ENCODE measurements at regions not wholly inside any gene's neighbourhood (a gene's known extent, or its start where the extent isn't known, plus 50 kb on each side); places are given as distances from the start of the nearest gene placed in this dataset.

- no peak for DNase-seq
These were observed 211.3 kb downstream of the GPD2 start for GRCh38 chr2:156647377-156648010.

- DNase-seq: no peak
These were observed 212.3 kb downstream of the GPD2 start for GRCh38 chr2:156648522-156648921.

DNA sequence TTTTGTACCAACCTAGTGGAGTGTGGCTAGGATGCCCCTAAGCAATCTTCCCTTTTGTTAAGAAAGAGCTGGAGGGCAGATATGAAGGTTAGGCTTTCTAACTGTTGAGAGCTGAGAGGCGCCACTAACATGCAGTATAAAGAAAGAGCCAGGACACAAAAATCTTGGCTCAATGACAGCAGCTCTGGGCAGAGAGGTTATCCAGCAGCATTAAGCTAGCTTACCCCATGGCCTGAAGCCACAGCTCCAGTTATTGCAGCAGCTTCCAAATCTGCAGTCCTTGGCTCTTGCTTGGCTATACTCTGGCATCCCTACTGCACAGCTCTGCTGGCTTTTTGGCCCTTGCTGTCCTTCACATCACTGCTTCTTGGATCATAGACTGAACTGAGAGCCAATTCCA, 213.4 kb downstream of the GPD2 start:
- DNase-seq: no peak

DNA sequence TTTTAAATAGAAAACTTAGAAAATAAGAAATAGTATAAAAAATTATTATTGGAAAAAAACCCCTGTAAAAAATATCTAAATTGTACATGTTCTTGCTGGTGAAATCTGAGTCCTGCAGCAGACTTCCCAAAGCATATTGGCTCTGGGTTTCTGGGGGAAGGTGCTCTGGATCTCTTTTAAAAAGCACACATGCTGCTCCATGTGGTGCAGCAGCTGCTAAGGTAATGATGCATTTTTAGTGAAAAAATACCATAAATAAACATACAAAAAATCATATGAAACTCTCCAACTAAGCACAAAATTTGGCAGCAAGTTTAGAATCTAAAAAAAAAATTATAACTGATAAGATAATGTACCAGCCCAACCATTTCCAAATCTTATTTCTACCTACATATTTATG, 216.5 kb downstream of the GPD2 start:
- DNase-seq: no peak

DNA sequence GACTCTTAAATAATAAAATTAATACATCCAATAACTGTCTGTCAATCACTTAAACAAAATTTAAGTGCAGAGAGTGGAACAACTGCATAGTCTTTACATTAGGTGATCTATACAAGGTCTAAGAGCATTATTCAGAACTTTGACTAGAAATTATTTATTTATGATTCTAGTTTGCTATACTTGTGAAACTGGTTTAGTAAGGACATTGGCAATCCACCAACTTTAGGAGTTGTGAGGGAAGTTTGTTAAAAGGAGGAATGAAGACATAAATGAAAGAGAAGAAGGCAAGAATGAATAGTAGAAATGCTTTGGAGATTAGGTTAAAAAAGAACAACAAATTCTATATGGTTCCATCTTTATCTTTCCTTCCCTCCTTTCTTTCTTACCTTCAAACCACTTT, 217.5 kb downstream of the GPD2 start:
- DNase-seq: no peak

- no peak for DNase-seq
These were observed 221.6 kb downstream of the GPD2 start for GRCh38 chr2:156657809-156658208.

GRCh38 chr2:156659694-156660093, 223.5 kb downstream of the GPD2 start:
- DNase-seq: no peak

- no peak for DNase-seq
These were observed 227.7 kb downstream of the GPD2 start for GRCh38 chr2:156663757-156664409.

DNA sequence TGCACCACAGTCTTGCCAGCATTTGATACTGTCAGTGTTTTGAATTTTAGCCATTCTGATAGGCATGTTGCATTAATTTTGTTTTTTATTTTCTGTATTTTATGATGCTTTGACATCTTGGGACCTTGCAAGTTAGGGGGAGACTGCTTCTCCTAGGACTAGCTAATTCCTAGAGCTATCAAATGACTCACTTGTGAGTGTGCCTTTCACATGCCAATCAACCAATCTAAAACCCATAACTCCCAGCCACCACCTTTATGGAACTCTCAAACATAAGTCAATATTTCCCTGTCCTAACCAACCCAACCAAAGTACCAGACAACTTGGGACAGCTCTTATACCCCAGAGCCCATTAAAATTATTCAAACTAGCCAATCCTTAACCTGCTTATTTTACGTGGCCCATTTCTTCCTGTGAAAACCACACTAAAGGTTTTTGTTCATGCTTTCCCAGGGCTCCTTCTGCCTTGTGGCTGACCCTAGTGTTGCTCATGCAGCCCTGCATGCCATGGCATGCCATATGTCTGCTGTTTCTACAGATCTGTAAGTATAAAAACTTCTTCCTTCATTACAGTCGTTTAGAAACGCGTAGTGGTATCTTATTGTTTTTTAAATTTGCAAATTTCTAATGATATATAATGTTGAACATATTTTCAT, 230.1 kb downstream of the GPD2 start:
- no peak for DNase-seq

GRCh38 chr2:156670104-156670503, 233.9 kb downstream of the GPD2 start:
- DNase-seq: no peak

DNA sequence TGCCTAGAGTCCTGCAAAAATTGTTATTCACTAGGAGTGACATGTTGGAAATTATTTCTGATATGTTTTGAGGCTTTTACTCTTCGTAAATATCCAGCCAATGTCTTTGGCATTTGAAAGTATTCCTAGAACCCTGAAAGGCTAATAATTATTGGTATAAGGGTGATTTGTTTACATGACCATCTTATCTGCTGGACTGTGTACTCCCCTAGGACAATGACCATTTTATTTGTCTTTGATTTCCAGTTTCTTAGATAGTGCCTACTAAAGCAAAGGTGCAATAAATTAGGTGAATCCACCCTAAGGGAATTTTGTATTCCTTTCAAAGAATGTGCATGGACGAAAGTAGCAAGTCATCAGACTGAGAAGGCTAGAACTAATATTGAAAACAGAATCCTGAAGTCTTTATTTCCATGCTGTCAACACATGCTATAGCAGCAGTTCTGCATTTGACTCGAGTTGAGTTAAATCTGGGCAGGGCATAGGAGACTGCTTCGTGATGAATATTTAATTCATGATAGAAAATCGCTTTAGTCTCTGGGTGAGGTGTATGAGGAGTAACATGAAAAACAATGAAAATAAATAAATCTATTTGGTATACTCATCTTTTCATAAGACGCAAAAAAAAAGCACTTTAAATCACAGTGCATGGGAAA, 235.7 kb downstream of the GPD2 start:
- DNase-seq: no peak

- DNase-seq: no peak
These were observed 236.6 kb downstream of the GPD2 start for GRCh38 chr2:156672556-156673332.

GRCh38 chr2:156673333-156673615, 237.1 kb downstream of the GPD2 start:
- no peak for DNase-seq

DNA sequence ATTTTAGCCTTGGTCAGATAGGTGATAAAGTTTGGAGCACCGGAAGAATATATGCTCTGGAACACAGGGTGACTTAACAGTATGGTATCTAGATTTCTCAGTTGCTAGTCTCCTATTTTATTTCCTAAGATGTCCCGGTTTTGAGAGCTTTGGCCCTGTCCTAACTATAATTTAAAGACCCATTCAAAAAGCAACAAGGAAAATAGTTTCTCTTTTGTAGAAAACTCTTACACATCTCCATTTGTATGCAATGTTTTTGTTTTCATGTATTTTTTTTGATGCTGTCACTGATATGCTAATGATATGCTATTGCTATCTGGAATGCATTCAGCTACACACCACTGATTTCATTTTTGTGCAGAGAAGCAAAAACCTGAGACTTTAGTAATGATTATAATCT, 237.8 kb downstream of the GPD2 start:
- DNase-seq: no peak

- no peak for DNase-seq
These were observed 239.7 kb downstream of the GPD2 start for GRCh38 chr2:156675896-156676295.

- no peak for DNase-seq
These were observed 243.6 kb downstream of the GPD2 start for GRCh38 chr2:156679820-156680219.

DNA sequence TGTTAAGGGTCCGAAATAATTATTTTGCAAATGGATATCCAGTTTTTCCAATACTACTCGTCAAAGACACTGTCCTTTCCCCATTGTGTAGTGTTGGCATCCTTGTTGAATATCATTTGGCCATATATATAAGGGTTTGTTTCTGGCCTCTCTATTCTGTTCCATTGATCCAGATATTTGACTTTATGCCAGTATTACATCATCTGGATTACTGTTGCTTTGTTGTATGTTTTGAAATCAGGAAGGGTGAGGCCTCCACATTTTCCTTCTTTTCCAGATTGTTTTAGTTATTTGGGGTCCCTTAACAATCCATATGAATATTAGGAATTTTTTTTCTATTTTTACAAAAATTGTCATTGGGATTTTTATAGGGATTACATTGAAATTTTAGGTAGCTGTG, 244.1 kb downstream of the GPD2 start:
- DNase-seq: no peak

- no peak for DNase-seq
These were observed 250.9 kb downstream of the GPD2 start for GRCh38 chr2:156687126-156687525.

GRCh38 chr2:156687715-156688114, 251.5 kb downstream of the GPD2 start:
- no peak for DNase-seq

DNA sequence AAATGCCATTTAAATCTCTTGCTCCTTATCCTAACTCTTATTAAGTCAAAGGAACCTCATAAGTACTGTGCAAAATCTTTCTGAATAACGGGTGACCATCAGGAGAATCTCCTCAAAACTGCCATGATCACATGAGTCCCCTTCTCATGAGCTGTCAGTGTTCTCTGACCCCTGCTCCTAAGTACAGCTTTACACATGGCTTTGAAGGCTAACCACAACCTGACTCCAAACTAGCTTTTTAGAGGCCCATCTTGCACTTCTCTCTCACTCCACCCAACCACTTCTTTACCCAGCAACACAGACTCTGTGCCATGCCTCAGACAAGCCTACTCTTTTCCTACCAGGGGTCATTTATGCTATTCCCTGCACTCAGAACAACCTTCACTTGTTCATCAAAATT, 253.8 kb downstream of the GPD2 start:
- no peak for DNase-seq

GRCh38 chr2:156691014-156691413, 254.8 kb downstream of the GPD2 start:
- DNase-seq: no peak

DNA sequence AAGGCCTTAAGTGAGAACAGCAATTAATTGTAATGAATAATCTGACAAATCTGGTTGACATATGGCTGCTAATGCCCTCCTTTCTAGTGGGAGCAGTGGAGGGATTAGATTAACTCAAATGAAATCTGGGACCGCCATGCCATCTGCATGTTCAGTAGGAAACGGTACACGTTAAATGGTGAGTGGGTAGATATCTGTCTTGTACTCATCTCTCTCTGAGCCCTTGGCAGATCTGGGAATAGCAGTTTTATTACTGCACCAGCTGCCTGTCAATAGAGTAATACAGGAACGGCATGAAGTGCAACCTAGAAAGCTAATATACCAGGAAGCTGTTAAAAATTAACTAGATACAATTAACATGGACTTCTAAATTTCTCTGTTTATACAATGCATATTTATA, 258.8 kb downstream of the GPD2 start:
- no peak for DNase-seq

GRCh38 chr2:156695595-156695994, 259.4 kb downstream of the GPD2 start:
- DNase-seq: no peak

Data from NCI-H2029 treated with DMSO at 0.1 percent for 48 hours (cell line).